Naive thymus-derived CD4-positive, alpha-beta T cell (primary cell): ENCODE measurements at regions not wholly inside any gene's neighbourhood (a gene's known extent, or its start where the extent isn't known, plus 50 kb on each side); places are given as distances from the start of the nearest gene placed in this dataset.

ENCODE experiments used
- ATAC-seq: fragments of 150-1000 bp; cut with Tn5 transposase; 2 replicates; pipeline ENCODE4 v1.10.0; 2021; ENCODE audit warnings: mild to moderate bottlenecking, moderate library complexity
- CTCF ChIA-PET: fragments of 350-600 bp; sonication (Branson Sonifier 250); formaldehyde crosslinking; loops from one replicate; lab custom pipeline; 2021; ENCODE audit warnings: antibody characterized with exemption; lab: Charles Lee
- POLR2A ChIA-PET: fragments of 350-600 bp; sonication (Branson Sonifier 250); formaldehyde crosslinking; loops from one replicate; lab custom pipeline; 2021; ENCODE audit warnings: antibody characterized with exemption, inconsistent platforms; lab: Charles Lee
- DNase-seq, 9 donors: peaks; one replicate each; pipeline versions ENCODE4 v3.0.0 to v3.0.0-alpha.2; 2020 to 2022; ENCODE audit warnings: mixed read lengths in 1 of 9
- H3K27ac ChIP-seq: one replicate; pipeline ENCODE4 v1.7.0; 2013; ENCODE audit warnings: mild to moderate bottlenecking, low read depth, low read length, moderate library complexity
- H3K27me3 ChIP-seq, 2 donors: one replicate each; pipeline ENCODE4 v1.7.0; 2013; ENCODE audit warnings: low read length in 2 of 2, mild to moderate bottlenecking in 2 of 2, moderate library complexity in 2 of 2; ENCODE audit not compliant: control insufficient read depth in 2 of 2, insufficient read depth in 2 of 2
- H3K36me3 ChIP-seq, 3 experiments: 1 replicate in 2 of 3; 2 replicates in 1 of 3; pipeline ENCODE4 v1.7.0; 2013; ENCODE audit warnings: low read length in 3 of 3, mild to moderate bottlenecking in 3 of 3, moderate library complexity in 1 of 3; ENCODE audit not compliant: insufficient read depth in 3 of 3, control insufficient read depth in 2 of 3
- H3K4me1 ChIP-seq, 2 donors: one replicate each; pipeline ENCODE4 v1.7.0; 2013; ENCODE audit warnings: low read length in 2 of 2, mild to moderate bottlenecking in 2 of 2, moderate library complexity in 1 of 2; ENCODE audit not compliant: control insufficient read depth in 2 of 2, insufficient read depth in 2 of 2
- H3K4me3 ChIP-seq: 2 replicates; pipeline ENCODE4 v1.7.0; 2013; ENCODE audit warnings: mild to moderate bottlenecking, low read length
- H3K9me3 ChIP-seq, 3 experiments: 1 replicate in 2 of 3; 2 replicates in 1 of 3; pipeline ENCODE4 v1.7.0; 2013; ENCODE audit warnings: low read length in 3 of 3; ENCODE audit not compliant: control insufficient read depth in 2 of 3
- H3K27ac Mint-ChIP-seq, 9 donors: one replicate each; pipeline ENCODE4 v1.8.0; 2020 to 2022; ENCODE audit warnings: mixed read lengths in 9 of 9, mild to moderate bottlenecking in 8 of 9, moderate library complexity in 5 of 9, inconsistent platforms in 2 of 9
- H3K27me3 Mint-ChIP-seq, 5 donors: one replicate each; pipeline ENCODE4 v1.8.0; 2021 to 2022; ENCODE audit warnings: mixed read lengths in 5 of 5, mild to moderate bottlenecking in 1 of 5
- H3K36me3 Mint-ChIP-seq, 5 donors: one replicate each; pipeline ENCODE4 v1.8.0; 2020 to 2022; ENCODE audit warnings: mixed read lengths in 5 of 5, mild to moderate bottlenecking in 3 of 5, inconsistent platforms in 1 of 5
- H3K4me1 Mint-ChIP-seq, 7 donors: one replicate each; pipeline ENCODE4 v1.8.0; 2020 to 2022; ENCODE audit warnings: mixed read lengths in 7 of 7, mild to moderate bottlenecking in 3 of 7, inconsistent platforms in 1 of 7
- H3K4me3 Mint-ChIP-seq, 10 donors: one replicate each; pipeline ENCODE4 v1.8.0; 2020 to 2022; ENCODE audit warnings: mild to moderate bottlenecking in 10 of 10, mixed read lengths in 10 of 10, moderate library complexity in 6 of 10, inconsistent platforms in 2 of 10
- H3K9me3 Mint-ChIP-seq, 11 donors: one replicate each; pipeline ENCODE4 v1.8.0; 2020 to 2022; ENCODE audit warnings: mixed read lengths in 11 of 11, mild to moderate bottlenecking in 4 of 11, inconsistent platforms in 1 of 11, moderate library complexity in 1 of 11
- intact Hi-C, 2 donors: fragments of 100-400 bp; cut with micrococcal nuclease; formaldehyde crosslinking; loops; one replicate each; pipeline ENCODE4 v1.15.1; 2023

- POLR2A ChIA-PET = no interaction called here
- ATAC-seq (no peak), DNase-seq (no peak)
- no peak overlapping the region for H3K27ac Mint-ChIP-seq
- no peaks in the 10 kb centered on the region for H3K9me3 ChIP-seq
- no peaks in the 10 kb centered on the region for H3K4me1 Mint-ChIP-seq
- no peak overlapping the region for H3K4me3 ChIP-seq
- no peaks in the 10 kb centered on the region for H3K4me1 ChIP-seq
- H3K27me3 Mint-ChIP-seq = no peaks in the 10 kb centered on the region
- H3K9me3 Mint-ChIP-seq = peaks cover 0 to 10% (median 2%) of the 10 kb centered on the region in 11 donors
- CTCF ChIA-PET = no interaction called here
- no peak overlapping the region for H3K27ac ChIP-seq
- no peaks in the 10 kb centered on the region for H3K36me3 Mint-ChIP-seq
- no peak overlapping the region for H3K4me3 Mint-ChIP-seq
- no peaks in the 10 kb centered on the region for H3K27me3 ChIP-seq
- H3K36me3 ChIP-seq = no peaks in the 10 kb centered on the region
- intact Hi-C loops = no loop called here
Measured at GRCh38 chr4:160326110-160326509, 1223.2 kb downstream of the RAPGEF2 start.

- Mint-ChIP-seq H3K4me1 (no peaks in the 10 kb centered on the region), H3K9me3 (peaks cover 0 to 16% (median 6%) of the 10 kb centered on the region in 11 donors), H3K4me3 (no peak overlapping the region), H3K36me3 (no peaks in the 10 kb centered on the region), H3K27ac (no peak overlapping the region), H3K27me3 (no peaks in the 10 kb centered on the region)
- ChIA-PET CTCF (interaction anchor here (0.7 kb wide), 1 partner anchor 11 kb away, joined by 3 read pairs; no protein-coding TSS in a partner anchor), POLR2A (no interaction called here)
- no peaks in the 10 kb centered on the region for H3K9me3 ChIP-seq
- no peak for DNase-seq
- no peaks in the 10 kb centered on the region for H3K27me3 ChIP-seq
- H3K27ac ChIP-seq = no peak overlapping the region
- H3K36me3 ChIP-seq = no peaks in the 10 kb centered on the region
- intact Hi-C loops = no loop called here
- ATAC-seq = no peak
- no peak overlapping the region for H3K4me3 ChIP-seq
- no peaks in the 10 kb centered on the region for H3K4me1 ChIP-seq
Measured at GRCh38 chr4:160347197-160347596, 1244.3 kb downstream of the RAPGEF2 start.

DNA sequence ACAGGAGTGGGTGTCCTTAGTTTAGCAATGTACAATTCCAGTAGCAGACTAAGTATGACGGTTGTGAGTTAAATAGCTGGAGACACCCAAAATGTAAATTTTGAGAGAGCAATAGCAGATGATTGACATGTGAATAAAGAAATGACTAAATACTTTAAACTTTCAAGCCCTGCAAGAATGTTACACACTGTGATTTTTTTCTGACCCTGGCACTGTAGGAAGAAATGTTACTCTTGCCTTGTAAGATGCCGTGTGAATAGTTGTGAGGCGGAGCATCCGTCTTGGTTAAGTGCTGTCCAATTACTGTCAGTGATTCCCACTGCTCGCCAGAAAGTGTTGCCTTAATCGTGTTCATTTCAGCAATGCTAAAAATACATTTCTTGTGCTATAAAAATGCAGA lies 1248.1 kb downstream of the RAPGEF2 start:
- H3K27me3 Mint-ChIP-seq = no peaks in the 10 kb centered on the region
- H3K36me3 Mint-ChIP-seq = no peaks in the 10 kb centered on the region
- no peaks in the 10 kb centered on the region for H3K27me3 ChIP-seq
- no peaks in the 10 kb centered on the region for H3K36me3 ChIP-seq
- no peak overlapping the region for H3K4me3 Mint-ChIP-seq
- intact Hi-C loops = no loop called here
- no peaks in the 10 kb centered on the region for H3K9me3 ChIP-seq
- no peak overlapping the region for H3K27ac Mint-ChIP-seq
- CTCF ChIA-PET = no interaction called here
- no peak overlapping the region for H3K27ac ChIP-seq
- no peaks in the 10 kb centered on the region for H3K4me1 ChIP-seq
- H3K9me3 Mint-ChIP-seq = peaks cover 0 to 11% (median 0%) of the 10 kb centered on the region in 11 donors
- H3K4me3 ChIP-seq = no peak overlapping the region
- DNase-seq (no peak), ATAC-seq (no peak)
- H3K4me1 Mint-ChIP-seq = no peaks in the 10 kb centered on the region
- POLR2A ChIA-PET = no interaction called here

DNA sequence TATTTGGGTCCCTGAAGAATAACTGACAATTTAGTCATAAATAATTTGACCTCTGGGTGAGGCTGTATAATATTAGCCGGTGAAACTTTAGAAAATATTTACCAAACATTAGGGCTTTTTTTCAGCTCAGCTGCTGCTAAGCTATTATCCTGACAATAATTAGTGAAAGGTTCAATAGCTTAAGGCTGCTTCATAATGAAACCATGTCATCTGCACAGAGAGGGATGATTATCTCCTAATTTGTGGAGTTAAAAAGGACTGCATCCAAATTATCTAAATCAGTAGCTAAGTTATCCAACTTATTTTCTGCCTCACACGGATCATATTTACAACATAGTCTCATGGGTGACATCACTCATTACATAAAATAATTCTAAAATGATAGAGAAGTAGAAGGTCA lies 1249.8 kb downstream of the RAPGEF2 start:
- intact Hi-C loops = no loop called here
- Mint-ChIP-seq H3K27me3 (no peaks in the 10 kb centered on the region), H3K9me3 (peaks cover 0 to 11% (median 0%) of the 10 kb centered on the region in 11 donors), H3K4me3 (no peak overlapping the region), H3K27ac (no peak overlapping the region), H3K36me3 (no peaks in the 10 kb centered on the region), H3K4me1 (no peaks in the 10 kb centered on the region)
- Histone ChIP-seq H3K4me3 (no peak overlapping the region), H3K27me3 (no peaks in the 10 kb centered on the region), H3K4me1 (no peaks in the 10 kb centered on the region), H3K9me3 (no peaks in the 10 kb centered on the region), H3K36me3 (no peaks in the 10 kb centered on the region), H3K27ac (no peak overlapping the region)
- POLR2A ChIA-PET = no interaction called here
- DNase-seq (no peak), ATAC-seq (no peak)
- CTCF ChIA-PET = no interaction called here

DNA sequence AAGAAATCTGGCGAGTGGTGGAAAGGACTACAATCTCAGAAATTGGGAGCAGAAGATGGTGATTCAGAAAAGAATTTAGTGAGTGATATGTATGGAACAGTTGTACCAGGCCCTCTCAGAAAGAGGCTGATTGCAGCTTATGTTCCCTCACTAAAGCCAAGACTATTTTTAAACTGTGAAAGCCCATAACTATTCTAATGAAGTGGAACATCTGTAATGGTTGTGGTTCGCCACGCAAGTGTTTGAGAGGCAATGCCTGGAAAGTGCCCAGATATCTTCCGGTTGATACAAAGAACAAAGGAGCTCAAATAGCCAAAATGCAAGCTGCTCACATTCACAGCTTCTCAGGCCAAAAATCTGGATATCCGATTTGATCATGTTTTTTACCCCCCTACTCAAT lies 1250.7 kb downstream of the RAPGEF2 start:
- DNase-seq (no peak), ATAC-seq (no peak)
- no peaks in the 10 kb centered on the region for H3K4me1 ChIP-seq
- no peak overlapping the region for H3K4me3 Mint-ChIP-seq
- H3K9me3 Mint-ChIP-seq = peaks cover 0 to 11% (median 0%) of the 10 kb centered on the region in 11 donors
- no peaks in the 10 kb centered on the region for H3K4me1 Mint-ChIP-seq
- CTCF ChIA-PET = no interaction called here
- no peaks in the 10 kb centered on the region for H3K27me3 ChIP-seq
- no peaks in the 10 kb centered on the region for H3K36me3 ChIP-seq
- POLR2A ChIA-PET = no interaction called here
- H3K36me3 Mint-ChIP-seq = no peaks in the 10 kb centered on the region
- H3K4me3 ChIP-seq = no peak overlapping the region
- no peak overlapping the region for H3K27ac ChIP-seq
- no peaks in the 10 kb centered on the region for H3K9me3 ChIP-seq
- intact Hi-C loops = no loop called here
- no peak overlapping the region for H3K27ac Mint-ChIP-seq
- H3K27me3 Mint-ChIP-seq = no peaks in the 10 kb centered on the region

GRCh38 chr4:160362478-160362877 lies 1259.6 kb downstream of the RAPGEF2 start:
- intact Hi-C loops = no loop called here
- no peak overlapping the region for H3K27ac ChIP-seq
- no peak for ATAC-seq
- POLR2A ChIA-PET = no interaction called here
- no peak for DNase-seq
- no peak overlapping the region for H3K4me3 ChIP-seq
- H3K4me1 ChIP-seq = no peaks in the 10 kb centered on the region
- H3K4me1 Mint-ChIP-seq = no peaks in the 10 kb centered on the region
- H3K9me3 Mint-ChIP-seq = peaks cover 3 to 12% (median 8%) of the 10 kb centered on the region in 11 donors
- no peaks in the 10 kb centered on the region for H3K36me3 ChIP-seq
- H3K4me3 Mint-ChIP-seq = no peak overlapping the region
- H3K27me3 ChIP-seq = no peaks in the 10 kb centered on the region
- no peak overlapping the region for H3K27ac Mint-ChIP-seq
- H3K27me3 Mint-ChIP-seq = no peaks in the 10 kb centered on the region
- peaks cover 0 to 4% (median 0%) of the 10 kb centered on the region in 5 donors for H3K36me3 Mint-ChIP-seq
- no peaks in the 10 kb centered on the region for H3K9me3 ChIP-seq
- CTCF ChIA-PET = no interaction called here

- Mint-ChIP-seq H3K9me3 (peaks cover 3 to 21% (median 9%) of the 10 kb centered on the region in 11 donors), H3K4me1 (no peaks in the 10 kb centered on the region), H3K27me3 (no peaks in the 10 kb centered on the region), H3K27ac (no peak overlapping the region), H3K4me3 (no peak overlapping the region), H3K36me3 (peaks cover 0 to 4% (median 0%) of the 10 kb centered on the region in 5 donors)
- Histone ChIP-seq H3K4me1 (no peaks in the 10 kb centered on the region), H3K36me3 (no peaks in the 10 kb centered on the region), H3K27ac (no peak overlapping the region), H3K27me3 (no peaks in the 10 kb centered on the region), H3K4me3 (no peak overlapping the region), H3K9me3 (no peaks in the 10 kb centered on the region)
- intact Hi-C loops = no loop called here
- DNase-seq (no peak), ATAC-seq (no peak)
- ChIA-PET POLR2A (no interaction called here), CTCF (no interaction called here)
Measured at GRCh38 chr4:160364217-160364616, 1261.3 kb downstream of the RAPGEF2 start.
